ENCODE measurements at regions not wholly inside any gene's neighbourhood (a gene's known extent, or its start where the extent isn't known, plus 50 kb on each side); places are given as distances from the start of the nearest gene placed in this dataset.

- TF ChIP-seq, protein P1, sequence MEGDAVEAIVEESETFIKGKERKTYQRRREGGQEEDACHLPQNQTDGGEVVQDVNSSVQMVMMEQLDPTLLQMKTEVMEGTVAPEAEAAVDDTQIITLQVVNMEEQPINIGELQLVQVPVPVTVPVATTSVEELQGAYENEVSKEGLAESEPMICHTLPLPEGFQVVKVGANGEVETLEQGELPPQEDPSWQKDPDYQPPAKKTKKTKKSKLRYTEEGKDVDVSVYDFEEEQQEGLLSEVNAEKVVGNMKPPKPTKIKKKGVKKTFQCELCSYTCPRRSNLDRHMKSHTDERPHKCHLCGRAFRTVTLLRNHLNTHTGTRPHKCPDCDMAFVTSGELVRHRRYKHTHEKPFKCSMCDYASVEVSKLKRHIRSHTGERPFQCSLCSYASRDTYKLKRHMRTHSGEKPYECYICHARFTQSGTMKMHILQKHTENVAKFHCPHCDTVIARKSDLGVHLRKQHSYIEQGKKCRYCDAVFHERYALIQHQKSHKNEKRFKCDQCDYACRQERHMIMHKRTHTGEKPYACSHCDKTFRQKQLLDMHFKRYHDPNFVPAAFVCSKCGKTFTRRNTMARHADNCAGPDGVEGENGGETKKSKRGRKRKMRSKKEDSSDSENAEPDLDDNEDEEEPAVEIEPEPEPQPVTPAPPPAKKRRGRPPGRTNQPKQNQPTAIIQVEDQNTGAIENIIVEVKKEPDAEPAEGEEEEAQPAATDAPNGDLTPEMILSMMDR (IDR thresholded peaks at IDR 0.05; ENCODE audit: unreplicated experiment) = no peak
- H3K4me1 Mint-ChIP-seq (ENCODE audit: unreplicated experiment) = no peaks in the 10 kb centered on the region
- peaks cover 1% of the 10 kb centered on the region for H3K27me3 Mint-ChIP-seq (ENCODE audit: unreplicated experiment)
- H3K27ac Mint-ChIP-seq (ENCODE audit: unreplicated experiment) = no peak overlapping the region
- no peak overlapping the region for H3K4me3 Mint-ChIP-seq (ENCODE audit: unreplicated experiment)
- H3K9me3 Mint-ChIP-seq (ENCODE audit: unreplicated experiment) = no peaks in the 10 kb centered on the region
- no peaks in the 10 kb centered on the region for H3K36me3 Mint-ChIP-seq (ENCODE audit: low read depth, unreplicated experiment)
- no peak for DNase-seq (ENCODE audit: low spot score)
Observed at GRCh38 chr15:91556926-91557325, 296.6 kb upstream of the SLCO3A1 start.

- Mint-ChIP-seq H3K4me3 (ENCODE audit: unreplicated experiment) (no peak overlapping the region), H3K27me3 (ENCODE audit: unreplicated experiment) (peaks cover 1% of the 10 kb centered on the region), H3K36me3 (ENCODE audit: low read depth, unreplicated experiment) (no peaks in the 10 kb centered on the region), H3K4me1 (ENCODE audit: unreplicated experiment) (no peaks in the 10 kb centered on the region), H3K9me3 (ENCODE audit: unreplicated experiment) (no peaks in the 10 kb centered on the region), H3K27ac (ENCODE audit: unreplicated experiment) (no peak overlapping the region)
- no peak for DNase-seq (ENCODE audit: low spot score)
- TF ChIP-seq, protein P1 (IDR thresholded peaks at IDR 0.05; ENCODE audit: unreplicated experiment) = no peak
Observed at GRCh38 chr15:91559066-91559465, 294.4 kb upstream of the SLCO3A1 start.

GRCh38 chr15:91561371-91562100 lies 292.0 kb upstream of the SLCO3A1 start:
- no peak overlapping the region for H3K4me3 Mint-ChIP-seq (ENCODE audit: unreplicated experiment)
- DNase-seq (ENCODE audit: low spot score) = no peak
- H3K27me3 Mint-ChIP-seq (ENCODE audit: unreplicated experiment) = peaks cover 1% of the 10 kb centered on the region
- TF ChIP-seq, protein P1 (IDR thresholded peaks at IDR 0.05; ENCODE audit: unreplicated experiment) = no peak
- no peaks in the 10 kb centered on the region for H3K4me1 Mint-ChIP-seq (ENCODE audit: unreplicated experiment)
- no peaks in the 10 kb centered on the region for H3K36me3 Mint-ChIP-seq (ENCODE audit: low read depth, unreplicated experiment)
- H3K27ac Mint-ChIP-seq (ENCODE audit: unreplicated experiment) = no peak overlapping the region
- H3K9me3 Mint-ChIP-seq (ENCODE audit: unreplicated experiment) = no peaks in the 10 kb centered on the region

GRCh38 chr15:91562698-91563097 lies 290.8 kb upstream of the SLCO3A1 start:
- Mint-ChIP-seq H3K27ac (ENCODE audit: unreplicated experiment) (no peak overlapping the region), H3K4me1 (ENCODE audit: unreplicated experiment) (no peaks in the 10 kb centered on the region), H3K4me3 (ENCODE audit: unreplicated experiment) (no peak overlapping the region), H3K27me3 (ENCODE audit: unreplicated experiment) (peaks cover under 1% of the 10 kb centered on the region), H3K36me3 (ENCODE audit: low read depth, unreplicated experiment) (no peaks in the 10 kb centered on the region), H3K9me3 (ENCODE audit: unreplicated experiment) (no peaks in the 10 kb centered on the region)
- TF ChIP-seq, protein P1 (IDR thresholded peaks at IDR 0.05; ENCODE audit: unreplicated experiment) = no peak
- no peak for DNase-seq (ENCODE audit: low spot score)

DNA sequence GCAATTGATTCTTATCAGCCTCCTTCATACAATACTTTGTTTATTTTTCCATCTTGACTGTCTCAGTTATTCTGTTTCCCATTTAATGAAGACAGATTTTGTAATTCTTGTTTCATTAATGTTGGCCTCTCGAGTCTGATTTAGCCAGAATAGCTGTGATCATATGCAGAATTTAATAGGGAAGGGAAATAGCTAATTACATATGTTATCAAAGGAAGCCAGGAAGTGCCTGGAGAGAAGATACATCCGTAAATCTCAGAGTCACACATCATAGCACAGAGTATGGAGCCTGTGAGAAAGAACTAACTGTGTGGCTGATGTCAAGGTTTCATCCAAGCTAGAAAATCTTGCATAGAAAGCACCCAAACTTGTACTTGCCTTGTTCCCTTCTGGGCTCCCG lies 288.9 kb upstream of the SLCO3A1 start:
- no peaks in the 10 kb centered on the region for H3K36me3 Mint-ChIP-seq (ENCODE audit: low read depth, unreplicated experiment)
- H3K27ac Mint-ChIP-seq (ENCODE audit: unreplicated experiment) = no peak overlapping the region
- no peaks in the 10 kb centered on the region for H3K9me3 Mint-ChIP-seq (ENCODE audit: unreplicated experiment)
- H3K4me3 Mint-ChIP-seq (ENCODE audit: unreplicated experiment) = no peak overlapping the region
- no peaks in the 10 kb centered on the region for H3K4me1 Mint-ChIP-seq (ENCODE audit: unreplicated experiment)
- DNase-seq (ENCODE audit: low spot score) = no peak
- H3K27me3 Mint-ChIP-seq (ENCODE audit: unreplicated experiment) = no peaks in the 10 kb centered on the region
- TF ChIP-seq, protein P1 (IDR thresholded peaks at IDR 0.05; ENCODE audit: unreplicated experiment) = no peak
